NCI-H2081 treated with DMSO at 0.1 percent for 48 hours (cell line): ENCODE measurements at regions not wholly inside any gene's neighbourhood (a gene's known extent, or its start where the extent isn't known, plus 50 kb on each side); places are given as distances from the start of the nearest gene placed in this dataset.
"Not testable (repeated sequence)": the region's sequence is repeated elsewhere in the genome, so short reads cannot be mapped to it uniquely, and the experiment has no call there.

Experiments used
- DNase-seq: peaks from one replicate; lab custom pipeline; 2025; lab: John Stamatoyannopoulos, UW

DNA sequence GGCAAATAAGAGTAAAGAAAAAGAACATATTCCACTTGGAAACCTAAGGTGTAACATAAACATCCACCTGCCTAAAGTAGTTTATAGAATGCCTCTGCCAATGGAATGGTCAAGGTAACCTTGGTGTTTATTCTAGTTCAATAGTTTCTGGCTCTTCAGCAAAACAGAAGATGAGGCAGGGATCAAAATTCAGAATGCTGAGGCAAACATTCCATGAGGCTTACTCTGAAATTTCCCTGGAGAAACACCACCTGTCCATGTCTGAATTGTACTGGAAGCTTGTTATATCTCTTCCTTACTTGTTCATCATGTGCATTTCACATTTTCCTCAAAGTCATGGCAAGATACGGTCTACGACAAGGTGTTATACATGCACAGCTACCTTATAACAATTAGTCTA lies 1862.4 kb upstream of the ACO1 start:
- no peak for DNase-seq

DNA sequence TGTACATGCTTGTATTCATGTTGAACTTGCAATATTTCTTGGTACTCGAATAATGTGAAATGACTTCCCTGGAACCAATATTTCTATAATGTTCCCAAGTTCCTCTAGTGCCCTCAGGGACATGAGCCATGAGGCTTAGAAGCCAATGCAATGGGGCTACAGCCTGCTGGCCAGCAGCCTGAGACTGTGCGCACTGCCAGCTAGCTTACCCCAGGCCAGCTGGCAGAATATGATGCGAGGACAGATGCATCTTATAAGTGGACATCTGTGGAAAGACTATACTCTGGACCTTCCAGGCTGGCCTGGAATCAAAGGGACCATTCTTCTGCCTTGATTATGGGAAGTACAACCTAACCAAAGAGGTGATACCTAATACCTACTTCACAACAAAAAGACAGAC lies 1862.0 kb upstream of the ACO1 start:
- DNase-seq: no peak

DNA sequence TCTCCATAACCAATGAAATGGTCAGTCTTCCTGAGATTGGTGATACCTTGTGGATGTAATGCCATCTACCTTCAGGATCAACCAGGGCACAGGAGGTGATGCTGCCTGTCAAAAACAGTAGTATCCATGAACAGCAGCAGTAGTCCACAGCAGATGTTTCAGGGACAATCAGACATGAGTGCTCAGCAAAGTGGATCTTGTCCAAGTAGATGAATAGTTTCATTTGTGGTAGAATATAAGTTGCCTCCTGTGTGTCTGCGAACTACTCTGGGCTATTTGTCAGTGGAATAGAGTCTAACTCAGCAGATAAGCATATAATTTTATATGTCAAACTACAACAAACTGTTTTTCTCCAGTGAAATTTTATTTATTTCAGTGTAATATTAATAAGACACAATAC lies 1860.1 kb upstream of the ACO1 start:
- no peak for DNase-seq

DNA sequence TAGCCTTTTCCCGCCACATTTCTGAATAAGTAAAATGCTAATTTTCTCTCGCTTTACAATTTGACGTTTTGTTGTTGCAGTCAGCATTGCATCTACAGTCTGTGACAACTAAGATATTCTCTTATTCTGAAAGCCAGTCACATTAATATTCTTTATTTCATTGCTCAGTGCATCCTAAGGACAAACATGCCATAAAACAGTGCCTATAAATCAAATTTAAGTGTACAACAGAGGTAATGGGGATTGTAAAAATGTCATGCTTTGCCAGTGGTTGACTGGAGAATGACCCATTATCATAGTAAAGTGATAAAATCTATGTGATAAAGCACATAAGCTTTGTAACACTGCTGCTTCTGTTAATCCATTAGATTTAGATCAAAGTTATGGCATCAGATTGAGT lies 1850.0 kb upstream of the ACO1 start:
- no peak for DNase-seq

DNA sequence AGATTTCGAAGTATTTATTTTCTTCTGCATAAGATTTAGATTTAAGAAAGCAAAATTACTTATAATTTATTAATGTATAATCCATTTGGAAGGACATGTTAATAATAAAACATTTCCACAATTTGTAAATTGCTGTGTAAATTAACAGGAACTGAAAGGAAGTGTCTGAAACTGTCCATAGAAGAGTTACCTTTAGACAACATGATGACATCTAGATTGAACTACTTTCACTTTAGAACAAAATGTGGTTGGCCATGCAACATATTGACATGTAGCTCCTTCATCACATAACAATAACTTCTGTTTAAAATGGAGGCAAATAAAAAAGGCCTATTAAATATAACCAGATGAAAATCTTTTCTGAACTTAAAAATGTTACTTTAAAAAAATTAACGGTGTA lies 1849.5 kb upstream of the ACO1 start:
- no peak for DNase-seq

DNA sequence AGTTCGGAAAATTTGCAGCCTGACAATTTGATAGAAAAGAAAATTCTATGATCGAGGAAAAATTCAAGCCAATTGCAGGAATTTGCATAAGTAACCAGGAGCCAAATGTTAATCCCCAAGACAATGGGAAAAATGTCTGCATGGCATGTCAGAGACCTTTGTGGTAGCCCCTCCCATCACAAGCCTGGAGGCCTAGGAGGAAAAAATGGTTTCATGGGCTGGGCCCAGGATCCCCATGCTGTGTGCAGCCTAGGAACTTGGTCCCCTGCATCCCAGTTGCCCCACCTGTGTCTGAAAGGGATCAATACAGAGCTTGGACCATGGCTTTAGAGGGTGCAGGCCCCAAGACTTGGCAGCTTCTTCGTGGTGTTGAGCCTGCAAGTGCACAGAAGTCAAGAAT lies 1847.9 kb upstream of the ACO1 start:
- no peak for DNase-seq

DNA sequence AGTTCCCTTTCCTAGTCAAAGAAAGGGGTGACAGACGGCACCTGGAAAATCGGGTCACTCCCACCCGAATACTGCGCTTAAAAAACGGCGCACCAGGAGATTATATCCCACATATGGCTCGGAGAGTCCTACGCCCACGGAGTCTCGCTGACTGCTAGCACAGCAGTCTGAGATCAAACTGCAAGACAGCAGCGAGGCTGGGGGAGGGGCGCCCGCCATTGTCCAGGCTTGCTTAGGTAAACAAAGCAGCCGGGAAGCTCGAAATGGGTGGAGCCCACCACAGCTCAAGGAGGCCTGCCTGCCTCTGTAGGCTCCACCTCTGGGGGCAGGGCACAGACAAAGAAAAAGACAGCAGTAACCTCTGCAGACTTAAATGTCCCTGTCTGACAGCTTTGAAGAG lies 1844.7 kb upstream of the ACO1 start:
- not testable (repeated sequence) for DNase-seq

DNA sequence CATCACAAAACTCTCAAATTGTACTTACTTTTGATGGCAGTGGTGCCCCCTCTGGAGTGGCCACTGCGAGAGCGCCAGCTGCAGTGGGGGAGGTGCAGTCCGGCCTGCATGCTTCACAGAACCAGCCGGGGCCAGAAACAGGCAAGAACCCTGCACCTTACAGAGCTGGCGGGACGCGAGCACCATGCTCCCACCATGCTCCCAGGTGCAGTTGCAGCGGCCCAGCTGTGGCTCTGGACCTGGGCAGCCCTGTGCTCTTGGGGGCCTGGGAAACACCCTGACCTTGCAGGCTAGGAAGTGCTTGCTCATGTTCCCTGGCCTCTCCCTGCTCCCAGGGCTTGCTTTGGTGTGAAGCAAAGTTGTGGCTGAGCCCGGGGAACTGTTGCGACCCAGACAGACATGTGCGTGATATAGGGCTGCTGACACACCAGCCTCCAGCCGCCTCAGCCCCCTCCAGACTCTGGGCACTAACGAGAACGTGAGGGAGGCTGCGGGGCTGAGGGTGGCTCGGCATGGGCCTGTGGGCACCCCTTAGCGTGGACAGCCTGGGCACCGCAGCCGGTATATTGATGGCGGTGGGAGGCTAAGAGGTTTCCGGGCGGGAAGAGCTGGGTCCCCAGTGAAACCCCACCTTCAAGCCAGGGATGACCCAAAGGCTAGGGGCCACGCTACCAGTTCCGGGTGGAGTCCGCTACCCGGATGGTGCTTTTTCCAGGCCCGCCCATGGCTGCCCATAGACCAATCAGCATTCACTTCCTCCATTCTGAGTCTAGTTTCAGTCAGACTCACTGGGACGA lies 1809.9 kb upstream of the ACO1 start:
- DNase-seq: no peak

DNA sequence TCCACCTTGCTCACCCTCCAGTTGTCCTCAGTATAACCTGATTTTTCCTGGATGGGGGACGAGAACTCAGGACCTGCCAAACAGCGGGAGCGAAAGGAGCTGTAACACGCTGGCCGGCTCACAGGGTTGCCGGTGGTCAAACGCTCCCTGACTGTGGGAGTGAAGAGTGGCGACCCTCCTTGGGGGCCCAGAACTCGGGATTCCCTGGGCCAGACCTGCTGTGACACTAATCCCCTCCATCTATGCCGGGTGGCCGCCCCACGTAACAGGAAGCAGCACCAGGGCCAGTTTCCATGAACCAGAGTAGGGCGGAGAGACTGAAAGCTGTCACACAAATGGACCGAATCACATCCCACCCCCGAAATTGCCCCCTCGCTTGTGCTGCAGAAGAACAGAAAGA lies 1809.2 kb upstream of the ACO1 start:
- DNase-seq: no peak

DNA sequence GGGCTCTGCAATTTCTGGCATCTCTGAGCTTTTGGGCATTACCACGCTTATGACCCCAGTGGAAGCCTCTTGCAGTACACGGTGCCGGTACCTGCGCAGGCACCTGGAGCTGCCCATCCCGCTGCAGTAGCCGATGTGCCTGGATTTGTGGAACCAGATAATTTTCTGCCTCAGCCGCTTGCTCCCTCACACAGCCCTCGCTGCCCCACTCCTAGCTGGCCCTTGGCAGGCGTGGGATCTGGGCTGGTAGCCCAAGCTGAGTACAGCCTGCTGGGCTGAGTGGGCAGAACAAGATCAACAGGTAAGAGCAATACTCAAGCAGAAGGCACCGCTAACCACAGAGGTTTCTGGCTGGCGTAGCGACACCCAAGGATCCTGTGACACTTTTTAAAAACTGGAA lies 1808.8 kb upstream of the ACO1 start:
- no peak for DNase-seq

DNA sequence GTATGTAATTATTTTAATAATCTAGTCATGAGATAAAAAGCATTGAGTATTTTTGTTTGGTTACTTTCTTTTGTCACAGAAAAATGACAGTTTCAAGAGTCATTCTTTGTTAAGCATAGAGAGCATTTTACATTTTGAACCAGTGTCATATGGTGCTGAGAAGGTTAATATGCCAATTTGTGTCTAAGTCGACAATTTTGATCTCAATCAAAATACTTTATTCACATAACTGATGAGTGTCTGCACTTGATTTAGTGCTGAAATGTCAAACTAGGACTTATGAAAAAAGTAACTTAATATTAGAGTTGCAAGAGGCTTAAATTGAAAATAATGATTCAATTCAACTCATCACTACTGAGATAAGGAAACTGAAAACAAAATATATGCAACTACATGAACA lies 1804.6 kb upstream of the ACO1 start:
- no peak for DNase-seq

DNA sequence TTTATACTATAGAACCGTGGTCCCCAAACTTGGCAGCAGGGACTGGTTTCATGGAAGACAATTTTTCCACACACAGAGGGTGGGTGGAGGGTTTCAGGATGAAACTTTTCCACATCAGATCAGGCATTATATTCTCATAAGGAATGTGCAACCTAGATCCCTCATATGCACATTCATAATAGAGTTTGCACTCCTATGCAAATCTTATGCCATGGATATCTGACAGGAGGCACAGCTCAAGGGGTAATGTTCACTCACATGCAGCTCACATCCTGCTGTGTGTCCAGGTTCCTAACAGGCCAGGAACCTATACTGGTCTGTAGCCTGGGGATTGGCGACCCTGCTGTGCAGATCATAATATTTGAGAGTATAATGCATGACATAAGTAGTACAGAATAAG lies 1802.2 kb upstream of the ACO1 start:
- no peak for DNase-seq

DNA sequence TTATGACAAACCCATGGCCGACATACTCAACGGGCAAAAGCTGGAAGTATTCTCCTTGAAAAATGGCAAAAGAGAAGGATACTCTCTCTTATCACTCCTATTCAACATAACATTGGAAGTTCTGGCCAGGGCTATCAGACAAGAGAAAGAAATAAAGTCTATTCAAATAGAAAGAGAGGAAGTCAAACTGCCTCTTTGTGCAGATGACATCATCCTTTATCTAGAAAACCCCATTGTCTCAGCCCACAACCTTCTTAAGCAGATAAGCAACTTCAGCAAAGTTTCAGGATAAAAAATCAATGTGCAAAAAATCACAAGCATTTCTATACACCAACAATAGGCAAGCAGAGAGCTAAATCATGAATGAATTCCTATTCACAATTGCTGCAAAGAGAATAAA lies 1799.9 kb upstream of the ACO1 start:
- no peak for DNase-seq

DNA sequence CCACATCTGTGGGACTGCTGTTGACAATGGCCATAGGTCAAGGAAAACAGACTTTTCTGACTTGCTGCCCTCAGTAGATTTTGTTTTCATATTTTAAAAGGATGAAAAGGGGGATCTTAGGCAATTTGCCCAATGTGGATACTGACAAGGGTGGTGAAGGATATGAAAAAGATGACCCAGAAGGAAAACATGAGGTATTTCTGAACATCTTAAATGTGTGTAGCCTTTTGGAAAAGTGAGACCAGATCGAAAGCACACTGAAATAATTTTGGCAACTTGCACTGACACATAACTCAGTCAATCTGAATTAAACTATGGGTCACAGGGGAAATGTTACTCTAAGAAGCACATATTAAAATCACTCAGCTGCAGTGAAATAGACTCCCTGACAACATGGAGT lies 1793.0 kb upstream of the ACO1 start:
- no peak for DNase-seq

DNA sequence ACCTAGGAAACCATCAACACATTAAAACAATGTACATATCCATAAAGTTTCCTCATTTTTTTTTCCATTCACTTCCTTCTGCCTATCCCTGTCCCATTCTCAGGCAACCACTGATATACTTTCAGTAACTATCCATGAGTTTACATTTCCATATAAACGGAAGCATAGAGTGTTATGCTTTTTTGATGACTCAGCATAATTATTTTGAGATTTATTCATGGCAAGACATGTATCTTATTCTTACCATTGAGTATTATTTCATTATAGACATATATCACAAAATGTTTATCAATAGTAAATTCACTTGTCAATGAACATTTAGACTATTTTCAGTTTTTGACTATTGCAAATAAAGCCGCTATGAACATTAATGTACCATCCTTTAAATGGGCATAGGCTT lies 1786.8 kb upstream of the ACO1 start:
- no peak for DNase-seq

DNA sequence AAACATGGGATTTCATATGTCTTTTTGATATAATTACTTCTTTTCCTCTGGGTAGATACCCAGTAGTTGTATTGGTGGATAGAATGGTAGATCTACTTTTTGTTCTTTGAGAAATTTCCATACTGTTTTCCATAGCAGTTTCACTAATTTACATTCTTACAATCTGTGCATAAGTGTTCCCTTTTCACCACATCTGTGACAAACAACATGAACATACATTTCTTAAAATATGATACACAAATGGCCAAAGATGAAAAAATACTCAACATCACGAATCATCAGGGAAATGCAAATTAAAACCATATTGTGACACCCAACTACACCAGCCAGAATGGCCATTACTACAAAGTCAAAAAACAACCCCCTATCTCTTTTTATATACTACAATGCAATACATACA lies 1778.5 kb upstream of the ACO1 start:
- DNase-seq: no peak

DNA sequence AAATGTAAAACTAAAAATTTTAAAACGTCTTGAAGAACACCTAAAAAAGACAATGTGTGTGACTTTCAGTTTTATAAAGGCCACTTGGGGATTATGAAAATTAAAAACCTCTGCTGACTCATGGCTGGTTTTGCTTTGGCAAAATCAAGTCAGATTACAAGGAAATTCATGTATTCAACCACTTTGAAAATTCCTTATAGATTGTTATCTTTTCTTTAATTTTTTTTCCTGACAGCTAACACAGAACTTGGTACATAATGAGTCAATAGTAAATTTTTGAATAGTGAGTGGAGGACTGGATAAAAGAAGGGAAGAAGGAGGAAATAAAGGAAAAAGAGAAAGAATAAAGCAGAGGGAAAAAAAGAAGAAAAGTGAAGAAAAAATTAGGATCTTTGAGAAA lies 1774.7 kb upstream of the ACO1 start:
- no peak for DNase-seq

DNA sequence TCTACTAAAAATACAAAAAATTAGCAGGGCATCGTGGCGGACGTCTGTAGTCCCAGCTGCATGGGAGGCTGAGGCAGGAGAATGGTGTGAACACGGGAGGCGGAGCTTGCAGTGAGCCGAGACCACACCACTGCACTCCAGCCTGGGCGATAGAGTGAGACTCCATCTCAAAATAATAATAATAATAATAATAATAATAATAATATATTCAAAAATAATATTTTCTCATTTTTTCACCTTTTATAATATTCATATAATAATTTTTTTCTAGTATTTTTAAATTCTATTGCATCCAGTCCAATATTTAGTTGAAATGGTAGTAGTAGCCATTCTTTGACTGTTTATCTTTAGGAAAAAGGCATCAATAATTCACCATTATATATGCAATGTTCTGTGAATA lies 1767.7 kb upstream of the ACO1 start:
- DNase-seq: not testable (repeated sequence)

DNA sequence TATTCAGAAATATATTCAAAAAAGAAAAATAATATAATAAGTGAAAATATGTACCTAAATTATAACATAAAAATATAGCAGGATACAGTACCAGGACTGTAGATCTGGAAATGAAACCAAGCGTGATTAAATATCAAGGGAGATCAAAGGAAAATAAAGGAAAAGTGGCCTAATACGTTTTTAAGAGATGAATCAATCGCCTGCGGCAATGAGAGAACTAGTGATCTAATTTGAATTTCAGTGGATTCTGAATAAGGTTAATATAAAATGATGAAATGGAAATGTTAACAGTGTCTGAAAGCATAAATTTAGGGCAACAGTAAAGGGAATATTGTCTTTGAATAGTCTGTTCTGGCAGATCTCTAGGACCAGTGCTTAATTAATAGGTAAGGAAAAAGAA lies 1761.9 kb upstream of the ACO1 start:
- DNase-seq: no peak

DNA sequence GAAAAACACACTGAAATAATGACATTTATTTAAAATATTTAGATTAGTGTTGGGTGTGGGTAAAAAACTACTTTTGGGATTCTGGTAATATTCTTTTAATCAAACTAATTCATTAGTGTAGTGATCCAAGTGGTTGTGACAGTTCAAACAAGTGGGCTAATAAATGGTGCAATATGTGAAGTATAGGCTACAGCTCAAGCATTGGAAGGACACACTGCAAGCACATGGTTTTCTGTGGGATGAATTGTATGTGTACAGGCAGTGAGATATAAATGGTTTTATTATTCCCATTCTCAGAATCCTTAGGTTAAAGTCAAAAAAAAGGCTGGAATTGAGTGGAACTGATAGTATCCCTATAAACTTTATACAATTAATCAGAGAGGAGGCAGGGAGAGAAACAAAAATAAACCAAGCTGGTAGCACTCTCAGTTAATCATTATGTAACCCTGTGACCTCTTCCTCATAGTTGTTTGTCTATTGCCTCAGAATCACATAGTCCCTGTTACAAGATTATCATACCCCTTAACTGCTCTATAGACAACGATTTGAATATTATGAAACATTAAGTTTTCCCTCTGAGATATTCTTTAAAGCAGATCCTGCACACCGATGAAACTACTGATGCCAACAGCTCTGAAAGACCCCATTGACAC lies 1755.4 kb upstream of the ACO1 start:
- DNase-seq: no peak

DNA sequence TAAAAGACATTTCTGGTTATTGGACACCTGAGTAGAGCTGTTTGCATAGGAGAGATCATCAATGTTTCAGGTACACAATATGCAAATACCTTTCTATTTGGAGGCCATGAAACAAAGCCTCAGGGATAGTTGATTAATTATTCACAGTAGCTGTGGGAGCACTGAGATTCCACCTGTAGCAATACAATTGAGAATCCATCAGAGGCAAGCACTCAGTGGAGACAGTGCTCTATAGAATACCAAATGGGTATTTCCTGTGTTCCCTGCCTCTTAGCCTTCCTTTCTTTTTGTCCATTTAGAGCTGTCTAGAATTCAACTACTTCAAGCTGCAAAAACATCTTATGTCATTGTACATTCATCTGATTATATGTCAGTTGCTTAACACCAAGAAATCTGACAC lies 1754.0 kb upstream of the ACO1 start:
- DNase-seq: no peak

DNA sequence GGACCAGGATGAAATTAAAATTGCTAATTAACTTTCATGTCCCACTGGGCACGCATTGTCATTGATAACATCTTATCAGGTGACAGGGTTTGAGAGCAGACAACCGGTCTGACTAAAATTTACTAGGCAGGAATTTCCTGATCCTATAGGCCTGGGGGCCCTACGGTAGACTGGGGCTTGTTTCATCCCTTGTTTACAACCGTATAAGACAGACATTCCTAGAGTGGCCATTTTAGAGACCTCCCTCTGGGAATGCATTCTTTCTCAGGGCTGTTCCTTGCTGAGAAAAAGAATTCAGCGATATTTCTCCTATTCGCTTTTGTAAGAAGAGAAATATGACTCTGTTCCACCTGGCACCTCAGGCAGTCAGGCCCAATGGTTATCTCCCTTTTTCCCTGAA lies 1737.8 kb upstream of the ACO1 start:
- not testable (repeated sequence) for DNase-seq

DNA sequence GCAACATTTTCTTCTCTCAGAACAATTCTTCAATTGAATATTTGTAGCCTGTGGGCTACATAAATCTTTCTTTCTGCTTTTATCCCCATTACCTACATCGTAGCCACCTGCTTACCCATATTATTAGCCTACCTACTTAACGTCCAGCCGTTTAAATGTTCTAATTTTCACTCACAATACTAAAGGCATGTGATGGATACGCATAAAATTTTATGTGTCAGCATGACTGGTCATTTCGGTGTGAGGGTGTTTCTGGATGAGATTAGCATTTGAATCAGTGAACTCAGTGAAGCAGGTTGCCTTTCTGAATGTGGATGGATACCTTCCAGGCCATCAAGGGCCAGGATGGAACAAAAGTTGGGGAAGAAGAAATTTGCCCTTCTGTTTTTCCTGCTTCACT lies 1722.5 kb upstream of the ACO1 start:
- no peak for DNase-seq
